Left ventricle myocardium inferior (tissue), 1 donor: ENCODE measurements at regions not wholly inside any gene's neighbourhood (a gene's known extent, or its start where the extent isn't known, plus 50 kb on each side); places are given as distances from the start of the nearest gene placed in this dataset.

ENCODE experiments used
- DNase-seq: peaks from one replicate; pipeline ENCODE4 v3.0.0-alpha.2; 2020
- H3K27ac ChIP-seq: fragments of 200-600 bp; replicated peaks from 2 replicates; pipeline ENCODE4 v1.8.0; 2021
- H3K27me3 ChIP-seq: fragments of 200-600 bp; 2 replicates; pipeline ENCODE4 v1.8.0; 2021; ENCODE audit warnings: low read depth
- H3K36me3 ChIP-seq: fragments of 200-600 bp; 2 replicates; pipeline ENCODE4 v1.8.0; 2021
- H3K4me1 ChIP-seq: fragments of 200-600 bp; 2 replicates; pipeline ENCODE4 v1.8.0; 2021
- H3K4me3 ChIP-seq: fragments of 200-600 bp; 2 replicates; pipeline ENCODE4 v1.8.0; 2021; ENCODE audit warnings: mild to moderate bottlenecking, moderate library complexity
- H3K9me3 ChIP-seq: fragments of 200-600 bp; replicated peaks from 2 replicates; pipeline ENCODE4 v1.8.0; 2021
- intact Hi-C: fragments of 100-400 bp; cut with micrococcal nuclease; formaldehyde crosslinking; loops from one replicate; pipeline ENCODE4 v1.11.0; 2022
- TF ChIP-seq, protein P1 (sequence below): fragments of 200-600 bp; IDR thresholded peaks from 2 replicates; pipeline ENCODE4 v1.8.0; 2021; ENCODE audit warnings: antibody characterized with exemption, mild to moderate bottlenecking, borderline replicate concordance
- donor health status: DM: no; HTN: yes; CAD: no; lungs with severe emphysema.

DNA sequence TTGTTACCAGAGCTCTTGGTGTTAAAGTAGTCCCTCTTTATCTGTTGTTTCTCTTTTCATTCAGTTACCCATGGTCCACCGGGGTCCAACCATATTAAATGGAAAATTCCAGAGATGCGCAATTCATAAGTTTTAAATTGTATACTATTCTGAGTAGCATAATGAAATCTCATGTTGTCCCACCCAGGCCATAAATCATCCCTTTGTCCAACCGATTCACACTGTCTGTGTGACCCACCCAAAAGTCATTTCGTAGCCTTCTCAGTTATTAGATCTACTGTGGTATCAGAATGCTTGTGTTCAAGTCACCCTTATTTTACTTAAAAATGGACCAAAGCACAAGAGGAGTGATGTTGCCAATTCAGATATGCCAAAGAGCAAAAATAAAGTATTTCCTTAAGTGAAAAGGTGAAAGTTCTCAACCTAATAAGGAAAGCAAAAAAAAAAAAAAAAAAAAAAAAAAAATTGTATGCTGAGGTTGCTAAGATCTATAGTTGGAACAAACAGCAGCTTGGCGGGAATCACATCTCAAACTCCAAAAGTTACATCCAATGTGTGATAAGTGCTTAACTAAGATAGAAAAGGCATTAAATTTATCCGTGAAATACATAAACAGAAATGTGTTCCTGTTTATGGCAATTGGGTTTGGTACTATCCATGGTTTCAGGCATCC lies 106.8 kb upstream of the GPBP1 start:
- H3K27me3 ChIP-seq, result peaks cover 12% of the 10 kb centered on the region
- H3K4me1 ChIP-seq, result no peaks in the 10 kb centered on the region
- H3K27ac ChIP-seq, result no peak overlapping the region
- intact Hi-C loops, result no loop called here
- no peak overlapping the region for H3K4me3 ChIP-seq
- no peak for DNase-seq
- H3K9me3 ChIP-seq, result peaks cover 17% of the 10 kb centered on the region
- H3K36me3 ChIP-seq, result no peaks in the 10 kb centered on the region
- TF ChIP-seq, protein P1, sequence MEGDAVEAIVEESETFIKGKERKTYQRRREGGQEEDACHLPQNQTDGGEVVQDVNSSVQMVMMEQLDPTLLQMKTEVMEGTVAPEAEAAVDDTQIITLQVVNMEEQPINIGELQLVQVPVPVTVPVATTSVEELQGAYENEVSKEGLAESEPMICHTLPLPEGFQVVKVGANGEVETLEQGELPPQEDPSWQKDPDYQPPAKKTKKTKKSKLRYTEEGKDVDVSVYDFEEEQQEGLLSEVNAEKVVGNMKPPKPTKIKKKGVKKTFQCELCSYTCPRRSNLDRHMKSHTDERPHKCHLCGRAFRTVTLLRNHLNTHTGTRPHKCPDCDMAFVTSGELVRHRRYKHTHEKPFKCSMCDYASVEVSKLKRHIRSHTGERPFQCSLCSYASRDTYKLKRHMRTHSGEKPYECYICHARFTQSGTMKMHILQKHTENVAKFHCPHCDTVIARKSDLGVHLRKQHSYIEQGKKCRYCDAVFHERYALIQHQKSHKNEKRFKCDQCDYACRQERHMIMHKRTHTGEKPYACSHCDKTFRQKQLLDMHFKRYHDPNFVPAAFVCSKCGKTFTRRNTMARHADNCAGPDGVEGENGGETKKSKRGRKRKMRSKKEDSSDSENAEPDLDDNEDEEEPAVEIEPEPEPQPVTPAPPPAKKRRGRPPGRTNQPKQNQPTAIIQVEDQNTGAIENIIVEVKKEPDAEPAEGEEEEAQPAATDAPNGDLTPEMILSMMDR, result no peak

DNA sequence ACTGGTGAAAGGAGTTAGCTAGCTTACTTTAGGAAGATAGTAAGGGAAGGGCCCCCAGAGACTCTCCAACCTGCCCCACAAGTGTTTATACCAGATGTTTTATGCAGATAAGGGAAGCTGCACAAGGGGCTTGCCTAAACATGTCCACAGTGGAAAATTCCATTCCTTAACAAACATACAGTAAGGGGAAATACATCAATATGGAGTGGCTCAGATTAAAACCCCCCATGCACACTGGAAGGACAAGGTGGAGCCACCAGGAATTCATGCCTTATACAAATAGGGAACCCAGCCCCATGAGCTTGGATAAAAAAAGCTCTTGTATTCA lies 106.3 kb upstream of the GPBP1 start:
- H3K27ac ChIP-seq, result no peak overlapping the region
- DNase-seq, result no peak
- TF ChIP-seq, protein P1, result no peak

DNA sequence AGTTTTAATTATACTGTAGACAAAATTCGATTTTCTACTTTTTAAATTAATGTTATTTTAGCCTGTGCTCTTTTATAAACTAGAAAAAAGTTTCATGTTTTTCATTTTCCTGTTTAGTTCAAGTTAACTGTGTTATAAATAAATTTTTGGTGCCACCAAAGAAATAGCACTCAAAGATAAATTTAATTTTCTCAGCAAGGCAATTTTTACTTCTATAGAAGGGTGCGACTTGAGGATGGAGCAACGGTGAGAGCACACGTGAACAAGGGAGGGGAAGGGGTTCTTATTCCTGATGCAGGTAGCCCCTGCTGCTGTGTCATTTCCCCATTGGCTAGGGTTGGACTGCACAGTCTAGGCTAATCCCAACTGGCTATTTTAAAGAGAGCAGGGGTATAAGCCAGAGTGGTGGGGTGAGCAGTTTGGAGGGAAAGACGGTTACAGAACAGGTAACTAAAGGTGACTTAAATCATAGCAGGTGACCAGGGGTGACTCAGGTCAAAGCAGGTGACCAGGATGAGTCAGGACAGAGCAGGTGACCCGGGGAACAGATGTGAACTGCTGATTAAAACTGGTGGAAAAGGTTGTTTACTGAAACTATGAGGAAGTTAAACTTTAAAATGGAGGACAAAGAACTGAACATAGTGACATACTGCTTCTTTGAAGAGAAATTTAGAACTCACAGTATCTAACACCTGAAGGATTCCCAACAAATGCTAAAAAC lies 104.6 kb upstream of the GPBP1 start:
- intact Hi-C loops, result no loop called here
- no peaks in the 10 kb centered on the region for H3K36me3 ChIP-seq

More for the DNA sequence above, 106.3 kb upstream of the GPBP1 start:
- Histone ChIP-seq H3K36me3 (no peaks in the 10 kb centered on the region), H3K27me3 (peaks cover 17% of the 10 kb centered on the region), H3K4me1 (no peaks in the 10 kb centered on the region), H3K9me3 (peaks cover 17% of the 10 kb centered on the region), H3K4me3 (no peak overlapping the region)
- intact Hi-C loops, result no loop called here

DNA sequence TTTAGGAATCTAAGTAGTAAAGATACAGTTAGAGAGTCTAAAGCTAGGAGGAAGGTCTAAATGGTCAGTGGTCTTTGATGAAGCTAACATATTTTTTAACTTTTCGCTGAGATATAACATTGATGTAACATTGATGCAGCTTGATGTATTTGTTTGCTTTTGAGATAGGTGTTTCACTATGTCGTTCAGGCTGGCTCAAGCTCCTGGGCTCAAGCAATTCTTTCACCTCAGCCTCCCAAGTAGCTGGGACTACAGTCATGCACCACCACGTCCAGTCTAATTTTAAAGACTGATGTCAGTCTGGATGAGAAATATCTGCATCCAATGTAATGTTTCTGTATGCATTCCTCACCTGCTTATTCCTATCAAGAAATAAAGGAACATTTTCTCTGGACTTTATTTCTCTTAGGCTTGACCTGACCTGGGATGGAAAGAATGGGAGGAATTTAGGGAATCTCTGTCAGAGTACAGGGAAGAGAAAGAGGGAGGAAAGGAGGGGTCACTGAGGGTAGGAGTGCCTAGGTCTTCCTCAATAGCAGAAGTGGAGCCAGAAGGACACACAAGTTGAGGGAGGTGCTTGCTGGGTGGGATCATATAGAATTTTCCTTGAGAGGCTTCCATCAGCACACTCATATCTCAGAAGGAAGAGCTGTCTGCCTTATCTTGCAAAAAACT lies 101.5 kb upstream of the GPBP1 start:
- TF ChIP-seq, protein P1, result no peak
- Histone ChIP-seq H3K27ac (no peak overlapping the region), H3K27me3 (peaks cover 24% of the 10 kb centered on the region), H3K4me1 (no peaks in the 10 kb centered on the region), H3K9me3 (peaks cover 14% of the 10 kb centered on the region), H3K36me3 (no peaks in the 10 kb centered on the region), H3K4me3 (no peak overlapping the region)
- intact Hi-C loops, result no loop called here
- no peak for DNase-seq

More for the DNA sequence above, 104.6 kb upstream of the GPBP1 start:
- H3K4me1 ChIP-seq, result no peaks in the 10 kb centered on the region
- H3K27ac ChIP-seq, result no peak overlapping the region
- TF ChIP-seq, protein P1, result no peak
- no peak overlapping the region for H3K4me3 ChIP-seq
- H3K27me3 ChIP-seq, result peaks cover 22% of the 10 kb centered on the region
- DNase-seq, result no peak
- peaks cover 17% of the 10 kb centered on the region for H3K9me3 ChIP-seq

DNA sequence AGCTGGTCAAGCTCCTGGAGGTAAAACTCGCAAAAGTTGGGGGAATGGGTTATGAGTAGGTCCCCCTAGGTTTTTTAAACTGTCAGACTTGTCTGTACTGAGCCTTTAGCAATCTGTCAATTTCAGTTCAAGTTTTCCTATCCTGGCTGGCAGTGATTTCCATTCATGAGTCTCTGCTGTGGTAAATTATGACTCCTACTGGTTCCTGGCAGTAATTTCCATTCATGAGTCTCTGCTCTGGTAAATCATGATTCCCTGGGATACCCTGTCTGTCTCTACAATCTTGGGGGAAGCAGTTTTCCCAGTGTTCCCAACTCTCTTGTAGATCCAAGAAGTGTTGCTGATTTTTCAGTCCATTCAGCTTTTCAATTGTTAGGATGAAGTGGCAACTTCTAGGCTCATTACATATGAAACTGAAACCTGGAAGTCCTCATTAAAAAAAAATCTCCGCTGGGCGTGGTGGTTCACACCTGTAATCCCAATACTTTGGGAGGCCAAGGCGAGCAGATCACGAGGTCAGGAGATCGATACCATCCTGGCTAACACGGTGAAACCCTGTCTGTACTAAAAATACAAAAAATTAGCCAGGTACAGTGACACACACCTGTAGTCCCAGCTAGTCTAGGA lies 91.3 kb upstream of the GPBP1 start:
- Histone ChIP-seq H3K36me3 (no peaks in the 10 kb centered on the region), H3K27me3 (peaks cover 21% of the 10 kb centered on the region), H3K4me1 (no peaks in the 10 kb centered on the region), H3K9me3 (no peaks in the 10 kb centered on the region), H3K27ac (no peak overlapping the region), H3K4me3 (no peak overlapping the region)
- intact Hi-C loops, result no loop called here
- TF ChIP-seq, protein P1, result peak; percentile 39
- no peak for DNase-seq
